Upper lobe of left lung (tissue), 4 donors: ENCODE measurements at regions not wholly inside any gene's neighbourhood (a gene's known extent, or its start where the extent isn't known, plus 50 kb on each side); places are given as distances from the start of the nearest gene placed in this dataset.

ENCODE experiments used
- CTCF ChIP-seq, 6 experiments: fragments of 450-650 bp in 4 of 6; fragments of 200-600 bp in 2 of 6; sonication (generic) in 2 of 6; IDR thresholded peaks; one replicate each; pipeline ENCODE4 v1.5.1; 2016 to 2019; ENCODE audit warnings: antibody characterized with exemption in 6 of 6
- EP300 ChIP-seq, 4 donors: sonication (generic); formaldehyde crosslinking; IDR thresholded peaks; one replicate each; pipeline ENCODE4 v1.5.1; 2017; ENCODE audit warnings: antibody characterized with exemption in 4 of 4, control low read depth in 2 of 4
- POLR2AphosphoS5 ChIP-seq, 2 donors: sonication (generic); formaldehyde crosslinking; IDR thresholded peaks; one replicate each; pipeline ENCODE4 v1.5.1; 2017; ENCODE audit warnings: antibody characterized with exemption in 2 of 2

GRCh38 chr22:27257987-27258386, 543.6 kb downstream of the MN1 start:
- TF ChIP-seq CTCF (IDR thresholded peaks at IDR 0.05) (no peak), POLR2AphosphoS5 (IDR thresholded peaks at IDR 0.05) (no peak), EP300 (IDR thresholded peaks at IDR 0.05) (no peak)
